CD14-positive monocyte (primary cell): ENCODE measurements at regions not wholly inside any gene's neighbourhood (a gene's known extent, or its start where the extent isn't known, plus 50 kb on each side); places are given as distances from the start of the nearest gene placed in this dataset.

Experiments used
- DNase-seq, 3 donors: peaks; one replicate each; pipeline ENCODE4 v3.0.0-alpha.2; 2011 to 2022
- H2AFZ ChIP-seq: 2 replicates; pipeline ENCODE4 v1.6.0; 2012; ENCODE audit warnings: mild to moderate bottlenecking, low read depth, low read length, inconsistent platforms; ENCODE audit not compliant: insufficient read depth, poor library complexity, severe bottlenecking
- H3K27ac ChIP-seq, 2 donors: 1 replicate in 1 of 2; 2 replicates in 1 of 2; pipeline ENCODE4 v1.5.1; 2012 to 2013; ENCODE audit warnings: low read length in 2 of 2, control low read depth in 1 of 2, inconsistent platforms in 1 of 2, low read depth in 1 of 2, mild to moderate bottlenecking in 1 of 2
- H3K27me3 ChIP-seq, 2 donors: one replicate each; pipeline versions ENCODE4 v1.6.0 to v1.6.1; 2011 to 2013; ENCODE audit warnings: low read length in 2 of 2; ENCODE audit not compliant: control insufficient read depth in 2 of 2, insufficient read depth in 2 of 2
- H3K36me3 ChIP-seq, 2 donors: replicated peaks in 1 of 2; 1 replicate in 1 of 2; 2 replicates in 1 of 2; pipeline versions ENCODE4 v1.5.1 to v1.6.1; 2012 to 2013; ENCODE audit warnings: low read length in 2 of 2, control low read depth in 1 of 2, inconsistent platforms in 1 of 2, mild to moderate bottlenecking in 1 of 2; ENCODE audit not compliant: insufficient read depth in 2 of 2, control insufficient read depth in 1 of 2
- H3K4me1 ChIP-seq, 2 donors: 1 replicate in 1 of 2; 2 replicates in 1 of 2; pipeline versions ENCODE4 v1.5.1 to v1.6.1; 2012 to 2013; ENCODE audit warnings: low read length in 2 of 2, control low read depth in 1 of 2, inconsistent platforms in 1 of 2, mild to moderate bottlenecking in 1 of 2, moderate library complexity in 1 of 2; ENCODE audit not compliant: insufficient read depth in 2 of 2, control insufficient read depth in 1 of 2
- H3K4me2 ChIP-seq: replicated peaks from 2 replicates; pipeline ENCODE3; 2012; ENCODE audit warnings: low read length, moderate library complexity, mild to moderate bottlenecking; ENCODE audit not compliant: poor library complexity, severe bottlenecking; ENCODE audit errors: extremely low read depth
- H3K4me3 ChIP-seq, 3 experiments: fragments of 200-600 bp in 1 of 3; sonication (generic) in 1 of 3; replicated peaks in 1 of 3; 1 replicate in 2 of 3; 2 replicates in 1 of 3; pipeline ENCODE4 v1.5.1; 2011 to 2013; ENCODE audit warnings: low read length in 3 of 3, mild to moderate bottlenecking in 3 of 3, control low read depth in 2 of 3, low read depth in 2 of 3, inconsistent platforms in 1 of 3, moderate library complexity in 1 of 3
- H3K79me2 ChIP-seq: 2 replicates; pipeline ENCODE4 v1.6.0; 2012; ENCODE audit warnings: mild to moderate bottlenecking, control low read depth, inconsistent platforms, low read length, moderate library complexity; ENCODE audit not compliant: insufficient read depth
- H3K9ac ChIP-seq: 2 replicates; pipeline ENCODE4 v1.6.0; 2017; ENCODE audit warnings: low read length, mild to moderate bottlenecking; ENCODE audit not compliant: insufficient read depth, poor library complexity, severe bottlenecking
- H3K9me3 ChIP-seq, 2 donors: replicated peaks in 1 of 2; 1 replicate in 1 of 2; 2 replicates in 1 of 2; pipeline versions ENCODE4 v1.5.1 to v1.6.1; 2012 to 2013; ENCODE audit warnings: low read length in 2 of 2, control low read depth in 1 of 2; ENCODE audit not compliant: control insufficient read depth in 1 of 2, insufficient read depth in 1 of 2
- H4K20me1 ChIP-seq: 2 replicates; pipeline ENCODE4 v1.6.0; 2012; ENCODE audit warnings: mild to moderate bottlenecking, low read length, control low read depth, moderate library complexity; ENCODE audit not compliant: insufficient read depth
- H3K27ac Mint-ChIP-seq, 7 donors: one replicate each; pipeline ENCODE4 v1.8.0; 2020; ENCODE audit warnings: mild to moderate bottlenecking in 7 of 7, mixed read lengths in 7 of 7, moderate library complexity in 6 of 7, inconsistent platforms in 2 of 7
- H3K27me3 Mint-ChIP-seq, 3 donors: one replicate each; pipeline ENCODE4 v1.8.0; 2021 to 2022; ENCODE audit warnings: low read depth in 3 of 3, mild to moderate bottlenecking in 3 of 3, mixed read lengths in 3 of 3, moderate library complexity in 3 of 3, inconsistent platforms in 1 of 3
- H3K36me3 Mint-ChIP-seq, 2 donors: one replicate each; pipeline ENCODE4 v1.8.0; 2020; ENCODE audit warnings: mixed read lengths in 2 of 2, inconsistent platforms in 1 of 2, mild to moderate bottlenecking in 1 of 2
- H3K4me1 Mint-ChIP-seq: one replicate; pipeline ENCODE4 v1.8.0; 2020; ENCODE audit warnings: mild to moderate bottlenecking, mixed read lengths
- H3K4me3 Mint-ChIP-seq, 2 donors: one replicate each; pipeline ENCODE4 v1.8.0; 2020; ENCODE audit warnings: mild to moderate bottlenecking in 2 of 2, mixed read lengths in 2 of 2, moderate library complexity in 1 of 2
- H3K9me3 Mint-ChIP-seq, 7 donors: one replicate each; pipeline ENCODE4 v1.8.0; 2020 to 2022; ENCODE audit warnings: mixed read lengths in 7 of 7, mild to moderate bottlenecking in 6 of 7, moderate library complexity in 6 of 7, inconsistent platforms in 2 of 7
- WGBS: methylation state at CpG from one replicate; pipeline ENCODE4 v1.1.5; 2013; ENCODE audit warnings: missing lambda C conversion rate; ENCODE audit not compliant: insufficient coverage; 5-methylcytosine and 5-hydroxymethylcytosine counted together
- intact Hi-C, 2 donors: fragments of 100-400 bp; cut with micrococcal nuclease; formaldehyde crosslinking; loops; one replicate each; pipeline versions ENCODE4 v1.15.0 to v1.15.1; 2023
- TF ChIP-seq, protein P1 (sequence below): fragments of 200-600 bp; IDR thresholded peaks from one replicate; pipeline ENCODE4 v1.8.0; 2022; ENCODE audit warnings: antibody characterized with exemption, mild to moderate bottlenecking

DNA sequence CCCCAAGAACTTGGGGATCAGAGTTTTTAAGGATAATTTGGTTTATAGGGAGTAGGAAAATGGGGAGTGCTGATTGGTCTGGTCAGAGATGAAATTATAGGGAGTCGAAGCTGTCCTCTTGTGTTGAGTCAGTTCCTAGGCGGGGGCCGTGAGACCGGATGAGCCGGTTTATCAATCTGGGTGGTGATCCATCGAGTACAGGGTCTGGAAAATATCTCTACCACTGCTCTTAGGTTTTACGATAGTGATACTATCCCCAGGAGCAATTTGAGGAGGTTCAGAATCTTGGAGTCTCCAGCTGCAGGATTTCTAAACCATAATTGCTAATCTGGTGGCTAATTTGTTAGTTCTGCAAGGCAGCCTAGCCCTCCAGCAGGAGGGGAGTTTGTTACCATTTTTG, 403.4 kb downstream of the CDH11 start:
- no peak overlapping the region for H3K4me3 ChIP-seq
- Mint-ChIP-seq H3K27me3 (no peaks in the 10 kb centered on the region), H3K27ac (no peak overlapping the region), H3K4me1 (no peaks in the 10 kb centered on the region), H3K9me3 (peaks cover 0 to 19% (median 4%) of the 10 kb centered on the region in 7 donors), H3K36me3 (no peaks in the 10 kb centered on the region), H3K4me3 (no peak overlapping the region)
- no peak overlapping the region for H3K9ac ChIP-seq
- H3K4me2 ChIP-seq = no peak overlapping the region
- H3K27me3 ChIP-seq = no peaks in the 10 kb centered on the region
- intact Hi-C loops = no loop called here
- WGBS = no CpG with 5 or more reads among the region's 7 CpGs
- no peak for DNase-seq
- no peaks in the 10 kb centered on the region for H3K36me3 ChIP-seq
- no peak overlapping the region for H2AFZ ChIP-seq
- peaks cover 0 to 4% of the 10 kb centered on the region in 2 donors for H3K9me3 ChIP-seq
- H4K20me1 ChIP-seq = no peaks in the 10 kb centered on the region
- TF ChIP-seq, protein P1, sequence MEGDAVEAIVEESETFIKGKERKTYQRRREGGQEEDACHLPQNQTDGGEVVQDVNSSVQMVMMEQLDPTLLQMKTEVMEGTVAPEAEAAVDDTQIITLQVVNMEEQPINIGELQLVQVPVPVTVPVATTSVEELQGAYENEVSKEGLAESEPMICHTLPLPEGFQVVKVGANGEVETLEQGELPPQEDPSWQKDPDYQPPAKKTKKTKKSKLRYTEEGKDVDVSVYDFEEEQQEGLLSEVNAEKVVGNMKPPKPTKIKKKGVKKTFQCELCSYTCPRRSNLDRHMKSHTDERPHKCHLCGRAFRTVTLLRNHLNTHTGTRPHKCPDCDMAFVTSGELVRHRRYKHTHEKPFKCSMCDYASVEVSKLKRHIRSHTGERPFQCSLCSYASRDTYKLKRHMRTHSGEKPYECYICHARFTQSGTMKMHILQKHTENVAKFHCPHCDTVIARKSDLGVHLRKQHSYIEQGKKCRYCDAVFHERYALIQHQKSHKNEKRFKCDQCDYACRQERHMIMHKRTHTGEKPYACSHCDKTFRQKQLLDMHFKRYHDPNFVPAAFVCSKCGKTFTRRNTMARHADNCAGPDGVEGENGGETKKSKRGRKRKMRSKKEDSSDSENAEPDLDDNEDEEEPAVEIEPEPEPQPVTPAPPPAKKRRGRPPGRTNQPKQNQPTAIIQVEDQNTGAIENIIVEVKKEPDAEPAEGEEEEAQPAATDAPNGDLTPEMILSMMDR = no peak
- H3K27ac ChIP-seq = no peak overlapping the region
- no peaks in the 10 kb centered on the region for H3K79me2 ChIP-seq
- no peaks in the 10 kb centered on the region for H3K4me1 ChIP-seq

DNA sequence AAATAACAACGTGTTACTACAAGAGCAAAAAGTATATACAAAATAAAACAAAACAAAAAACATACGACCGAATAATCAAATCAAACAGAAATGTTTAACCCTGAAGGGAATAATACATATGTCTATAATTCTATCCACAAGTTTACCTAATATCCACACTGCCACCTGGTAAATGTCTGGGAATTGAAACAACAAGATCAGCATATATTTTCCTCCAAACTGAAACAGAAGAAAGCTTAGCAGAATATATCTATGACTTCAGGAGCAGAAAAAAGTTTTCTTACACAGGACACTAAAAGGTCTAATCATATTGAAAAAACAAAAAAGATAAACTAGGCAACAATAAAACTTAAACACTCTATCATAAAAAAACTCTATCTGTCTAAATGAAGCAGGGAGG, 404.0 kb downstream of the CDH11 start:
- Histone ChIP-seq H3K4me3 (no peak overlapping the region), H3K27me3 (no peaks in the 10 kb centered on the region), H3K9ac (no peak overlapping the region), H2AFZ (no peak overlapping the region), H3K27ac (no peak overlapping the region), H3K4me1 (no peaks in the 10 kb centered on the region), H3K4me2 (no peak overlapping the region), H3K79me2 (no peaks in the 10 kb centered on the region), H4K20me1 (no peaks in the 10 kb centered on the region), H3K9me3 (peaks cover 0 to 4% of the 10 kb centered on the region in 2 donors), H3K36me3 (no peaks in the 10 kb centered on the region)
- Mint-ChIP-seq H3K9me3 (peaks cover 0 to 19% (median 4%) of the 10 kb centered on the region in 7 donors), H3K4me1 (no peaks in the 10 kb centered on the region), H3K27me3 (no peaks in the 10 kb centered on the region), H3K27ac (no peak overlapping the region), H3K4me3 (no peak overlapping the region), H3K36me3 (no peaks in the 10 kb centered on the region)
- TF ChIP-seq, protein P1 = no peak
- intact Hi-C loops = no loop called here
- no CpG with 5 or more reads among the region's 3 CpGs for WGBS
- no peak for DNase-seq
